CD4-positive, alpha-beta T cell treated with Interleukin-17A for 4 hours (primary cell): ENCODE measurements at regions not wholly inside any gene's neighbourhood (a gene's known extent, or its start where the extent isn't known, plus 50 kb on each side); places are given as distances from the start of the nearest gene placed in this dataset.
A peak's percentile ranks its signal among the peaks of the same experiment; 100 is the strongest.
"Not testable (repeated sequence)": the region's sequence is repeated elsewhere in the genome, so short reads cannot be mapped to it uniquely, and the experiment has no call there.

Source experiments
- DNase-seq: peaks from one replicate; pipeline ENCODE4 v3.0.0-alpha.2; 2020; ENCODE audit warnings: mixed read lengths

DNA sequence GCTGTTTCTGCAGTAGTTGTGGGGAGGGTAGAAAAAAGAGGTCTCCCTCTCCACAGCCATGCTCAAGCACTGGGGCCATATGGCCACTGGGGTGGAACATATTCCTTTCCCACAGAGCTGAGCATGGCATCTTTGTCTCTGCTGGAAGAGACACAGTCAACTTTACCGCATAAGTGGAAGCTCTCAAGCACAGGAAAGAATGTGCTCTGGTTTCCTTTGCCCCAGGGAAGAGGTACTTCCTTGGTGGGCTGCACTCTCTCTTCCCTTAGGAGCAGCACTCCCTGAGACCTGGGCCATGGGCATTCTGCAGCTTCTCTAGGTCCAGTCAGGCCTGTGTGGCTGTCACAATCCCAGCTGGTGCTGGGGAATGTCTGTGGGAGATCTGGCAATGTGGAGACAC, 168.5 kb upstream of the ACTBL2 start:
- no peak for DNase-seq

DNA sequence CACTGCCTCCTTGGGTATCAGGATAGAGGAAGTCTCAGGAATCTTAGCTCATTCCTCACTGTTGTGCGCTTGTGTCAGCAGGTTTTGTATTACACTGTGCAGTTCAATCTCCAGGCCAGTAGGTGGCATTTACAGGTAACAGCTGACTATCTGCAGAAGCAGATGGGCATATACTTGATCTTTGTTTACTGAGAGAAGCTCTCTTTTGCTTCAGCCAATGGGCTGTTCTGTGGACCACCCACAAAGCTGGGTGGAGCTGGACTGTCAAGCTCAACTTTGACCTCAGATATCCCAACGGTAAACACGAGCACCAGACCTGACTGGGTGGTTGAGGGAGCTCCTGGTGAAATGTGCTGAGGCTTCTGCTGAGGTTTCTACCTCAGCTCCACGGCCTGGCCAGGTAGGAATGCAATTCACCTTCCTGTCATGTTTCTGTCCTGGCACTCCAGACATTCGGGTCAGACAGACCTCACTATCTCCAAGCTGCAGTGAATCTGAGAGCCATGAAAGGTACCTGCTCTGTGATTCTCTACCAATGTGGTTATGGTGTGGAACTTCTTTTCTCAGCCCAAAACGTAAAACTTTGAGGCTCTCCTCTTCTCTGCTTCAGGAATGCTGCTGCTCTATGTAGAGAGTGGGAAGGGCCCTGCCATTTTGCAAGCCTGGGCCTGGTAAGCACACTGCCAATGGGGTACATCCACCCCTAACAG, 167.9 kb upstream of the ACTBL2 start:
- DNase-seq: peak; percentile 5

DNA sequence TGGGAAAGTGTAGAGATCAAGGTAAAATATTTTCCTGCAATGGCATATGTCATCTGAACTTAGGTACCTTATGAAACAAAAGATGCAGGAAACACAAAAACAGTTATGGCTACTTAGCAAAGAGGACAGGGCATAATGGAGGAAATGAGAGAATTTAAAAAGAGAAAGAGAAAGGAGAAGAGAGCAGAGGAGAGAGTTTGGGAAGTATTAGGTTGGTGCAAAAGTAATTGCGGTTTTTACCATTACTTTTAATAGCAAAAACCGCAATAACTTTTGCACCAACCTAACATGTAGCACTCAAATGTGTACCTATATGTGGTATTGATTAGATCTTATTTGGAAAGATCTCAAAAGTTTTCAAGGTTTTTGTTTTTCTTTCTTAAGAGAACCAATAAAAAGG, 160.1 kb upstream of the ACTBL2 start:
- no peak for DNase-seq

DNA sequence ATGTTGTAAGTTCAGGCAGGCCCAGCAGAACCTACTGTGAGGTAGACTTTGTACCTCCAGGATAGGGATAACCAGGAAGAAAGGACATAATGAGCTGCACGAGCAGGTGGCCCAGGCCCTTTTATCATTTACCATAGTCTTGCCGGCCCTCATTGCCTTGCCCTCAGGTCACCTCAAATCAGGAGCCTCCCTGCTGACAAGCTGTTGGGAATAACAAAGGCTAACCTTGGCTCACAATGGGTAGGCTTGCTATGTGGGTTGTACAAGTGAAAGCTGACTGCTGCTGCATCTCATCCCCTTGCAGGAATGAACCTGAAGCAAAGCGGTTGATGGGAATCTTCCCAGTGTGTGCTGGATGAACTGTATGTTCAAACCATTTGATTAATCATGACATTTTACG, 159.5 kb upstream of the ACTBL2 start:
- no peak for DNase-seq

DNA sequence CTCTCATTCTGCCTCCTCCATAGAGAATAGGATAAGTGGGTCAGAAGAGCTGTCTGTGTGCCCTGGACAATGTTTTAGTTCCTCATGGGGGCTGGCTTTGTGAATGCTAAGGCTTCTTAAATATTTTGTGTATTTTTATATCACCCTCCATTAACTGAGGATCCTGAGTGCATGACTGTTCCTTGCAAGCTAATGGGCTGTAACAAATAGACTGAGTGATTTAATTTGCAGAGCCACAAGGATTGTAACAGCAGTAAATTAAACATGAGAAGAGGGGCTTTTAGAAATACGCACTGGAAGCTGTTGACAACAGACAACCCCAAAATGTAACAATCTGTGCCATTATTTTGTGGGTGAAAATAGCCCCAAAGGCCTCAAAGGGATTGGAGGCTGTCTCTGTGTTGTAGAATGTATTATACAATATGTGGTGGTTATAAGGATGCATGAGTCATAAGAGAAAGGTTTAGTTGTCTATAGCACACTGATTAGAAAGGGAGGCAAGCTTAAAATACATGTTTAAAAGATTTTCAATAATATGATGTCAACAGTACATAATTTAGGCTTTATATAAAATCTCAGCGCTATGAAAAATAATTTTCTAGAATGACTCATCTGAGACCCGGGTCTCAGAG, 152.7 kb upstream of the ACTBL2 start:
- no peak for DNase-seq

DNA sequence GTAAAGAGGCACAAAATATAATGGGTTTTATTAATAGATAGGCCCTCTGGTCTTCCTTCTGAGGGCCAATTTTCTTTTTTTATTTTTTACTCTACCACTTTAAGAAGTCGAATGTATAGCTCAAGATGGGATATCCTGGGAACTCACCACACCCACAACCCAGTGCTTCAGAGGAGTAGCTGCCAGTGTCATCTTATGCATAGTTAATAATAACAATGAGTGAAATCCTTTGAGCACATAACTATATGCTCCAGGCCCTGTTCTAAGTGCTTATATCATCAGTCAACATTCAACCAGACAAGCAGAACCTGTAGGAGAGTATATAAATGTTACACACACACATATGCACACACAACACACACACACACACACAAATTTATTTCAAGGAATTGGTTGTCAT, 150.3 kb upstream of the ACTBL2 start:
- DNase-seq: no peak

DNA sequence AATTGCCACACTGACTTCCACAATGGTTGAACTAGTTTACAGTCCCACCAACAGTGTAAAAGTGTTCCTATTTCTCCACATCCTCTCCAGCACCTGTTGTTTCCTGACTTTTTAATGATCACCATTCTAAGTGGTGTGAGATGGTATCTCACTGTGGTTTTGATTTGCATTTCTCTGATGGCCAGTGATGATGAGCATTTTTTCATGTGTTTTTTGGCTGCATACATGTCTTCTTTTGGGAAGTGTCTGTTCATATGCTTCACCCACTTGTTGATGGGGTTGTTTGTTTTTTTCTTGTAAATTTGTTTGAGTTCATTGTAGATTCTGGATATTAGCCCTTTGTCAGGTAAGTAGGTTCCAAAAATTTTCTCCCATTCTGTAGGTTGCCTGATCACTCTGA, 148.5 kb upstream of the ACTBL2 start:
- not testable (repeated sequence) for DNase-seq

DNA sequence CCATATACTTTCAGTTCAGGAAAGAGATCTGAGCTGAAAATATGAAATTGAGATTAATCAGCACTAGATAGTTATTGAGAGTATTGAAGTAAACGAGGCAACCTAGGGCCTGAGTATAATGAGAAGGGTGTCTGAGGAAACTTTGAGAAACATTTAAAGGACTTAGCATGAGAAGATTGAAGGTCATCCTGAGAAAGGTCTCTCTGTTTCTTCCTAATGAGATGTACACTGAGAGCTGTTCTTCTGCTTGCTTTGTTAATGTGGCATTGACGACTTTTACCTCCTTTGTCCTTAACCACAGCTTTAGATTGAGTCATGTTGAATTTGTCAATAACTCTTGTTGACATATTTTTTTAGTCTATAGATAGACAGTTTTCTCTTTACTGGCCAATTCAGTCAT, 145.1 kb upstream of the ACTBL2 start:
- DNase-seq: no peak

DNA sequence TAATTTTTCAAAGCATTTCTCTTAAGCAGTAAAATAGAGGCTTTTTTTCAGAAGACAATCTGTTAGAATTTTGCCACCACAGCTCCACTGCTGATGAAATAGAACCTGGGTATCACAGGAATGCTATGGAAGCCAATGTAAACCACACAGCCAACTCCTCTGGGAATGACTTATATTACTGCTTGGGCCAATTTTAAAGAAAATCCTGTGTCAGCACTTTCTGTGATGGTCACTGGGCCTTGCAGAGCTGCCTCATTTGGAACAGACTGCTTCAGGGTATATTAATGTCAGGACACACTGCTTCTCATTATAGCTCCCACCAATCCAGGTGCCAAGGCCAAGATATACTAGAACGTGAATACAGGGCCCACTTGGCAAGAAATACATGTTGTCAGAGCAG, 144.1 kb upstream of the ACTBL2 start:
- no peak for DNase-seq

DNA sequence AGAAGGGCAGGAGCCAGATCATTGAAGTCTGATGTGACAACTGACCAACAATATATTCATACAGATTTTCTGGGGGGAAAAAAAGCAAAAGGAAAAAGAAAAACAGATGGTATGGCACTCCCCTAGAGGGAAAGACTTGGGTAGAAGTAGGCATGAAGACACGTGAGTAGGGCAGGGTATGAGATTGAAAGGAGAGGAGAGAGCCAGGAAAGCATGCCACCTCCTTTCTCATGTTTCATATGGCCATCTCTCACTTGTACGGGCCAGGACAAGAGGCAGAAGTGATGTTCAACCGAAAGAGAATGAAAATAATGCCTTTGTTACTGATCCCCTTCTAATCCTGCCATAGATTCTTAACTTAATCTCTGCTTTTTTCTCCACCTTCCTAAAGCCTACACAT, 139.0 kb upstream of the ACTBL2 start:
- no peak for DNase-seq

DNA sequence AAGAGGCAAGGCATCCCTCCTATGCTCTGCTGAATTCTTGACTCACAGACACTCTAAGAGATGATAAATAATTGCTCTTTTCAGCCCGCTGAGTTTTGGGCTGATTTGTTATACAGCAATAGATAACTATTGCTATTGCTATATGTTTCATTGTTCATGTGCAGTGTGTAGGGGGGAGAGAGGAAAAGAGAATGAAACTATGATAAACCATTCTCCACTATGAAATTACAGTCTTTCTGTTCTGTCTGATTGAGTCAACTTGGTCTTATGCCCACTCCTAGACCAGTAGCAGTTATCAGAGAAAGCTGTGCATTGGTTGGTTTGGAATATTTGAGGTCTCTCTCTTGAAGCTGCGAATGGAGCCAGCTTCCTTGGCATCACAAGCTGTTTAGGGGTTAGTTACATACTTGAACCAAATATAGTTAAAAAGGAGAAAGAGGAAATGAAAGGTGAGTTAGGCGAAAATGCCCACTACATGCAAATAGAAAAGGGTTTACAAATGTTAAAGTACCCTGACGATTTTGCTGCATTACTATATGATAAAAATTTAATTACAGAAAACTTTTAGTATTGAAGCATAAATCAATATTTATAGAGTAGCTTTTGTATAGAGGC, 136.3 kb upstream of the ACTBL2 start:
- no peak for DNase-seq

DNA sequence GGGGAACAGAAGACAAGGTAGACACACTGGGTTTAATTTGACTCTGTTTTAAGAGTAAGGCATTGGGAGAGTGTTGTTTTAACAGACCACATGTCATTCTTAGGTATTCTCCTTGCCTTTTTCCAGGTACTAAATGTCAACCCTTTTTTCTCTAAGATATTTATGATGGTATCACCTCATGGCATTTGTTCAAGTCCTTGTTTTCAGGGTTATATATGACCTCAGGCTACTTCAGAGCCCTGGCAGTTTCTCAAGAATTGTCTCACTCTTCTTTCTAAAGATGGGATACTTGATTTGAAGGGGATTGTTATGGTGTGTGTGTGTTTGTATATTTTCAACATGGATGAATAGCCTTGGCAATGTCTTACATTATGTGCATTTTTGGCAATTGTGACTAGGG, 131.1 kb upstream of the ACTBL2 start:
- DNase-seq: no peak

DNA sequence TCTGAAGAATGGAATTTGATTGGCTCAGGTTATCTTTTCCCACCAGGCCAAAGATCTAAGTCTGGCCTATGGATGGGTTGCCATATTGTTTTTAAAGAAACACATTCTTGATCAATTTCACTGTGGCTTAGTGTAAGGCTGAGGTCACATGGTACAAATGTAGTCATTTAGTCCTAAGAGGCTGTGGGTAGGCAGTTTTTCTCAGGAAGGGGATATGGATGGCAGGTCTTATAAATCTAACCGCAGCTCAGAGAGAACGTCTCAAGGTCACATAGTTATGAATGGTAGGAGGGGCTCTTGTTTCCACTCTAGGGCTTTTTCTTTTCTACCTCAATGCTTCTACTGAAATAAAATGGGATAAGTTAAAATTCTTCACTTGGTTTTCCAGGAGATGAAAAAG, 128.6 kb upstream of the ACTBL2 start:
- DNase-seq: no peak

DNA sequence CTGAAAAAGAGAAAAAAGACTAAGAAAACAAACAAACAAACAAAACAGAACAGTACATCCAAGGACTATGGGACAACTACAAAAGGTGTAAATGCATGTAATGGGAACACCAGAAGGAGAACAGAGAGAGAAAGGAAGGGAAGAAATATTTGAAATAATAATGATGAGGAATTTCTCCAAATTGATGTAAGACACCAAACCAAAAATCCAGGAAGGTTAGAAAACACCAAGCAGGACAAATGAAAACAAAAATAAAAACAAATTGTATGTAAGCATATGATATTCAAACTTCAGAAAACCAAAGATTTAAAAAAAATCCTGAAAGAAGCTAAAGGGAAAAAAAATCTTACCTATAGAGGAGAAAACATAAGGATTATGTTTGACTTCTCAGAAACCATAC, 125.9 kb upstream of the ACTBL2 start:
- DNase-seq: no peak

DNA sequence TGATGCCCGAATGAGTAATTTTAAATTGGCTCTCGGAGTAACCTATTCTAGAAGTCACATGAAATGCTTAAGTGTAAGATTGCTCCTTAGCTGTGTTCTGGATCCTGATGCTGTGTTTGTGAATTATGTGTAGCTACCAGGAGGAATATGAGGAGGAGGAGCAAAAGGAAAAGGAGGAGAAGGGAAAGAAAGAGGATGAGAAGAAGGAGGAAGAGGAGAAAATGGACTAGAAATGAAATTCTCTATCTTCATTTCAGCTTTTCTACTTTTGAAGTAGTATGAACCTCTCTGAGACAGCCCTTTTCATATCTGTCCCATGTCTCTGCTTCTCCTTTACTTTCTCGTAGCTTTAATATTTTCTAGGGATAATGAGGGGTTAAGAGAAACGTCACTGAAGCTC, 119.4 kb upstream of the ACTBL2 start:
- no peak for DNase-seq

DNA sequence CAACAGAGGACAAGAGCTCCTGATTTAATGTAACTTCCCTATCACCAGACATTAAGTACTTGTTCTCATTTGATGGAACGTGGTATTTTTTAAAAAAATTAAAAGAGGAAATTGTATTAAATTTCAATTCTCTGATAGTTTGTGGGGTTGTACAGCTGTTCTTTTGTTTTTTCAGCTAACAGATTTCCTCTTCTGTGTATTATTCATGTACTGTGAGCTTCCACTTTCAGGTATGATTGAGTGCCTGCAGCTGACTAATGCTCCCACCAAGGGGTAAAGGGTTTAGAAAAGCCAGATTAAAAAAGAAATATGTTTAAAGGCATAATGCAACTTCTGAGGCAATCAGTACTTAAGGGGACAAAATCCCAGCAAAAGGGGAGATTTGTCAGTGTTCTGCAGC, 117.7 kb upstream of the ACTBL2 start:
- no peak for DNase-seq

DNA sequence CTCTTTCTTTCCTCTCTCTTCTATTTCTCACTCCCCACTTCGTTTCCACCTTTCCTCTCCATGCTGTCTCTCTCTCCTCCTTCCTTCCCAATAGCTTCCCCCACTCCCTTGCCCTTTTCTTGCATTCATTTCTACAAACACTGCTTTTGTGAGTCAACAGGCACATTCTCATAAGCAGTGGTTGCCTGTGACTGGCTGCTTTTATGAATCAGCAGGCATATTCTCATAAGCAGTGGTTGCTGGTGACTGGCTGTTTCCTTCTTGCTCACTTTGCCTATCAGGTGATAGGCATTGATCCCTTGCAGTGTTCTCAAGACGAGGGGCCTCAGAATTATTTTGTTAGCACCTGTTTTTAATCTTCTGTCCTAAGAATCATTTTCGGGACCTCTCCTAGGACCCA, 116.1 kb upstream of the ACTBL2 start:
- DNase-seq: no peak

DNA sequence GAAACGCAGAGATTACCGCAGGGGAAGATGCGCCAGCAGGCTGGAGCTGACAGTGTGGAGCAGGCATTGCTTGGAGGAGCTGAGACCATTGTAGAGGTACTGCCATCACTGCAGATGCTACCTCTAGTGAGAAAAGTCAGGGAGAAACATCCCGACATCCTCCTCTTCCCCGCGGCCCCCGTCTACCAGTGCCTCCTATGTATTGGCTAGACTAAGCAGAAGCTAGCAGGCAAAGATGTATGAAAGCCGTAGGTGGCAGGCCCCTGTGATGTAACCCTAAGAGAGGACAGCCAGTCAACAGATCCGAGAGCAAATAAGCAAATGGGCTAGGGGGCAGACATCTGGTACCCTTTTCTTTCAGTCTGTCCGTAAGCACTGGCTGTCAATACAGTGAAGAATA, 115.5 kb upstream of the ACTBL2 start:
- no peak for DNase-seq

DNA sequence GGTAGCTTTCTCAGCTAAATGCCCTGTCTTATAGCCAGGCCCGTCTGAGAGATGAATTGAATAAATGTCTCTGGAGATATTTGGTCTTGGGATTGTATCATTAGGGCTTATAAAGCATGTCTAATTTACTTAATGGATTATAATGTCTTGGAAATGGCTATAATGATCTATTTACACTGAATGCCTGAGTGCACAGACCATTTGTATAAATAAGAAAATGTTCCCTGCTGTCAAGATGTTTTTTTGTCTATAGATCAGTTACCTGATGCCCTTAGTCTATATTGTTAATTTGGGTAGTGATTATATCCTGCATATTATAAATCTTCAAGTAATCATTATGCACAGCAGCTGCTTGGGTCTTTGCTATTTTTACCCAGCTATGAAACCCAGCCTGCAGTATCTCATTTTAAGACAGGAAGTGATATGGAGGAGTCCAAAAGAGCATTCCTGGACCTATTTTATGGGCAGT, 112.9 kb upstream of the ACTBL2 start:
- DNase-seq: no peak

DNA sequence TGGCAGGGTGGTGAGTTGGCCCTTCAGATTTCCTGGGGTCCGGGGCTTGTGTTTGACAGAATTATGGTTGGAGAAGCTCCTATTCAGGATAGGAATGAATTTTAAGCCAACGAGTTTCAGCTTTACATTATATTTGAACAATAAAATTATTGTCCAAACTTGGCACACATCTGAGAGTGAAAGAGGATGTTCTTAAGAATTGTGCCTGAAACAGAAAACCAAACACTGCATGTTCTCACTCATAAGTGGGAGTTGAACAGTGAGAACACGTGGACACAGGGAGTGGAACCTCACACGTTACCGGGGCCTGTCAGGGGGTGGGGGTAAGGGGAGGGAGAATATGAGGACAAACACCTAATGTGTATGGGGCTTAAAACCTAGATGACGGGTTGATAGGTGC, 111.8 kb upstream of the ACTBL2 start:
- no peak for DNase-seq

DNA sequence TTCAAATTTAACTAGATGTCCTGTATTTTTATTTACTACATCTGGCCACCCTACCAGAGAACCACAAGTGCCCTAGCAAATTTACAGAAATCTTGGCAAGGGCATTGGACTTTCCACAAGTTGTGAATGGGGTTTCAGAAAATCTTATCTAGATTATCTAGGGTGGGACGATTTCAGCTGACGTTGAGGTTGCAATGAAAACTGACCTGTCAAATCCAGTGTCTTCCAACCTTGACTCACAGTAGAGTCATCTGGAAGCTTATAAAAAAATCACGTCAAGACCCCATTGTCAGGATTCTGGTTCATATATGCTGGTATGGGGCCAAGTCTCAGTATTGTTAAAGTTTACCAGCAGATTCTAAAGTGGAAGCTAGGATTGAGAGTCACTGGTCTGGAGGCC, 109.6 kb upstream of the ACTBL2 start:
- no peak for DNase-seq

DNA sequence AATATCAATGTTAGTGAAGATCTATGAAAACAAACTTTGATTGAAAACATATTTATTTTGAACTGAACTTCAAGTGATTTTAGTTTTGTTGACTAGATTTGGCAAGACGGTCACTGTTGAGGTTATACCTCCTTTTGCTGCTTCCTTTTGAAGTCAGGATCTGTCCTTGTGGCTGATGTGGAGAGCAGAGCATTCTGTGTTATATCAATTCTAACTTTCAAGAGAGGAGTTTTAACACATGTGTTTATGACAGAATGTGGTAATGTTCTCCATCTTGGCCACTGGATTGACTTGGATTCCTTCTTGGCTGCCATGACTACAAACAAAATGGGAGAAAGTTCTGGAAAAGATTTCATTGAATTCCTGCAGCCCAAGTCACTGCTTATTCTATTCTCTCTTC, 104.0 kb upstream of the ACTBL2 start:
- DNase-seq: no peak

DNA sequence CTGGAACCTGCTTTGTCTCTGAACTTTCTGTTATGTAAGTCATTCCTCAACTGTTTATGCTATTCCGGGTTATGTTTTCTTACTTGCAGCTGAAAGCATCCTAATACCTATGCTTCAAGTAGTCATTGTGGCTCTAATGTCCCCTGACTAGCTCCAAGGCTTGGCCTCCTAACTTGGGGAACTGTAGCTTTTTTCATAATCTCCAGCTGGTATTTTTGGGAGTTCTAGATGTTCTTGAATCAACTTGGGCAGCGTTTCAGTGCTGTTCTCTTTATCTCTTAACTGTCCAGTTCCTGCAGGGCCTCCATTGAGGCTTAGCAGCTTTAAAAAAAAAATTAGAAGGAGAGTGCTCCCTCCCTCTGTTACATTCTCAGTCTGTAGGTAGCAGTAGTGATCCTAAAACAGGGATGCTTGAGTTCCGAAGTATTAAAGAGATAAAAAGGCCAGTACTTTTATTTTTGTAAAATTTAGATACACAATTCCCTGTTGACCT, 100.0 kb upstream of the ACTBL2 start:
- no peak for DNase-seq

DNA sequence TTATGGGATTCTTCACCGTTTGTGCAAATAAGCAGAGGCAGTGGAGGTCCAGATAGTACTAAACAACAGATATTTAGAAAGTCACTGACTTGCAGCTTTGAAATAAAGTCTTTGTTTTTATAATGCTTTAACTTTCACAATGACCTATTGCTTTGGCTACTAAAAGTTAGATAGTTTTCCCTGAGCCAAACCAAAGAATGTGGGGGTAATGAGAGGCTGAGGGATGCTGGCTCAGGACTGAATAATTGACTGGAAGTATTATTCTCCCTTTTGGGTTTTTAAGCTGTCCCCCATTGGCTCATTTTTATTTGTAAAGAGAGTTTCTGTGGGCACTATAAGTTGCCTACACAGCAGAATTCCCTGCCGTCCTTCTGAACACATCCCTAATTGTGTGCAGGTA, 99.2 kb upstream of the ACTBL2 start:
- no peak for DNase-seq
